ENCODE measurements at regions not wholly inside any gene's neighbourhood (a gene's known extent, or its start where the extent isn't known, plus 50 kb on each side); places are given as distances from the start of the nearest gene placed in this dataset.

- Histone ChIP-seq H3K4me1 (ENCODE audit: control insufficient read depth, extremely low read depth, insufficient read depth, low read length) (no peaks in the 10 kb centered on the region), H2AFZ (ENCODE audit: low read length) (no peak overlapping the region), H4K20me1 (ENCODE audit: control insufficient read depth, extremely low read depth, insufficient read depth, low read length) (no peaks in the 10 kb centered on the region), H3K9ac (ENCODE audit: insufficient read depth, low read length) (no peak overlapping the region), H3K36me3 (ENCODE audit: control insufficient read depth, insufficient read depth, low read length) (no peaks in the 10 kb centered on the region), H3K79me2 (ENCODE audit: control insufficient read depth, insufficient read depth, low read length) (no peaks in the 10 kb centered on the region), H3K4me3 (replicated peaks in 1 of 4; ENCODE audit: control extremely low read depth in 1 of 4, insufficient read depth in 1 of 4, low read depth in 3 of 4, low read length in 4 of 4) (no peak overlapping the region), H3K4me2 (ENCODE audit: extremely low read depth, insufficient read depth, low read length) (no peak overlapping the region), H3K9me3 (ENCODE audit: control insufficient read depth, insufficient read depth, low read depth, low read length) (no peaks in the 10 kb centered on the region), H3K27me3 (ENCODE audit: control insufficient read depth, insufficient read depth, low read length) (no peaks in the 10 kb centered on the region), H3K27ac (ENCODE audit: insufficient read depth, low read length) (no peak overlapping the region)
- TF ChIP-seq, protein P1, sequence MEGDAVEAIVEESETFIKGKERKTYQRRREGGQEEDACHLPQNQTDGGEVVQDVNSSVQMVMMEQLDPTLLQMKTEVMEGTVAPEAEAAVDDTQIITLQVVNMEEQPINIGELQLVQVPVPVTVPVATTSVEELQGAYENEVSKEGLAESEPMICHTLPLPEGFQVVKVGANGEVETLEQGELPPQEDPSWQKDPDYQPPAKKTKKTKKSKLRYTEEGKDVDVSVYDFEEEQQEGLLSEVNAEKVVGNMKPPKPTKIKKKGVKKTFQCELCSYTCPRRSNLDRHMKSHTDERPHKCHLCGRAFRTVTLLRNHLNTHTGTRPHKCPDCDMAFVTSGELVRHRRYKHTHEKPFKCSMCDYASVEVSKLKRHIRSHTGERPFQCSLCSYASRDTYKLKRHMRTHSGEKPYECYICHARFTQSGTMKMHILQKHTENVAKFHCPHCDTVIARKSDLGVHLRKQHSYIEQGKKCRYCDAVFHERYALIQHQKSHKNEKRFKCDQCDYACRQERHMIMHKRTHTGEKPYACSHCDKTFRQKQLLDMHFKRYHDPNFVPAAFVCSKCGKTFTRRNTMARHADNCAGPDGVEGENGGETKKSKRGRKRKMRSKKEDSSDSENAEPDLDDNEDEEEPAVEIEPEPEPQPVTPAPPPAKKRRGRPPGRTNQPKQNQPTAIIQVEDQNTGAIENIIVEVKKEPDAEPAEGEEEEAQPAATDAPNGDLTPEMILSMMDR (conservative IDR thresholded peaks at IDR 0.05 in 1 of 2, IDR thresholded peaks at IDR 0.05 in 1 of 2; ENCODE audit: low read depth in 1 of 2, low read length in 2 of 2): no peak
- no peak for DNase-seq (ENCODE audit: low read depth in 2 of 2)
These were observed 258.3 kb downstream of the ZNF536 start for GRCh38 chr19:30630289-30631032.

GRCh38 chr19:30629086-30629485 is 256.9 kb downstream of the ZNF536 start:
- Histone ChIP-seq H3K4me1 (ENCODE audit: control insufficient read depth, extremely low read depth, insufficient read depth, low read length) (no peaks in the 10 kb centered on the region), H3K27ac (ENCODE audit: insufficient read depth, low read length) (no peak overlapping the region), H3K9me3 (ENCODE audit: control insufficient read depth, insufficient read depth, low read depth, low read length) (no peaks in the 10 kb centered on the region), H3K4me2 (ENCODE audit: extremely low read depth, insufficient read depth, low read length) (no peak overlapping the region), H3K36me3 (ENCODE audit: control insufficient read depth, insufficient read depth, low read length) (no peaks in the 10 kb centered on the region), H3K79me2 (ENCODE audit: control insufficient read depth, insufficient read depth, low read length) (no peaks in the 10 kb centered on the region), H3K9ac (ENCODE audit: insufficient read depth, low read length) (no peak overlapping the region), H3K27me3 (ENCODE audit: control insufficient read depth, insufficient read depth, low read length) (no peaks in the 10 kb centered on the region), H3K4me3 (replicated peaks in 1 of 4; ENCODE audit: control extremely low read depth in 1 of 4, insufficient read depth in 1 of 4, low read depth in 3 of 4, low read length in 4 of 4) (no peak overlapping the region), H2AFZ (ENCODE audit: low read length) (no peak overlapping the region), H4K20me1 (ENCODE audit: control insufficient read depth, extremely low read depth, insufficient read depth, low read length) (no peaks in the 10 kb centered on the region)
- no peak for DNase-seq (ENCODE audit: low read depth in 2 of 2)
- TF ChIP-seq EZH2 (IDR thresholded peaks at IDR 0.05; ENCODE audit: low read length, missing control alignments): no peak
- TF ChIP-seq, protein P1 (conservative IDR thresholded peaks at IDR 0.05 in 1 of 2, IDR thresholded peaks at IDR 0.05 in 1 of 2; ENCODE audit: low read depth in 1 of 2, low read length in 2 of 2): no peak

- H3K27ac ChIP-seq (ENCODE audit: insufficient read depth, low read length): no peak overlapping the region
- DNase-seq (ENCODE audit: low read depth in 2 of 2): no peak
- no peaks in the 10 kb centered on the region for H3K4me1 ChIP-seq (ENCODE audit: control insufficient read depth, extremely low read depth, insufficient read depth, low read length)
- H3K9ac ChIP-seq (ENCODE audit: insufficient read depth, low read length): no peak overlapping the region
- no peak overlapping the region for H3K4me3 ChIP-seq (replicated peaks in 1 of 4; ENCODE audit: control extremely low read depth in 1 of 4, insufficient read depth in 1 of 4, low read depth in 3 of 4, low read length in 4 of 4)
- no peak overlapping the region for H3K4me2 ChIP-seq (ENCODE audit: extremely low read depth, insufficient read depth, low read length)
- no peaks in the 10 kb centered on the region for H4K20me1 ChIP-seq (ENCODE audit: control insufficient read depth, extremely low read depth, insufficient read depth, low read length)
- no peak for TF ChIP-seq EZH2 (IDR thresholded peaks at IDR 0.05; ENCODE audit: low read length, missing control alignments)
- no peaks in the 10 kb centered on the region for H3K36me3 ChIP-seq (ENCODE audit: control insufficient read depth, insufficient read depth, low read length)
- H3K79me2 ChIP-seq (ENCODE audit: control insufficient read depth, insufficient read depth, low read length): no peaks in the 10 kb centered on the region
- H3K27me3 ChIP-seq (ENCODE audit: control insufficient read depth, insufficient read depth, low read length): no peaks in the 10 kb centered on the region
- H2AFZ ChIP-seq (ENCODE audit: low read length): no peak overlapping the region
- H3K9me3 ChIP-seq (ENCODE audit: control insufficient read depth, insufficient read depth, low read depth, low read length): no peaks in the 10 kb centered on the region
These were observed 254.4 kb downstream of the ZNF536 start for GRCh38 chr19:30626626-30626966.

All from fibroblast of lung (primary cell).